BLaER1 treated with 17β-estradiol and CSF1 and Interleukin-3, amounts not matched to agents 10 nM and 100 nM (cell line): ENCODE measurements at regions not wholly inside any gene's neighbourhood (a gene's known extent, or its start where the extent isn't known, plus 50 kb on each side); places are given as distances from the start of the nearest gene placed in this dataset.
"Not testable (repeated sequence)": the region's sequence is repeated elsewhere in the genome, so short reads cannot be mapped to it uniquely, and the experiment has no call there.

Experiments
- H3K27ac ChIP-seq, 11 experiments: shearing (Covaris generic); formaldehyde crosslinking; 2 replicates each; pipeline ENCODE4 v1.8.1; 2022
- H3K27me3 ChIP-seq, 11 experiments: shearing (Covaris generic); formaldehyde crosslinking; 2 replicates each; pipeline ENCODE4 v1.8.1; 2022
- H3K36me3 ChIP-seq, 11 experiments: shearing (Covaris generic); formaldehyde crosslinking; 2 replicates each; pipeline ENCODE4 v1.8.1; 2022
- H3K4me1 ChIP-seq, 10 experiments: shearing (Covaris generic); formaldehyde crosslinking; 2 replicates each; pipeline ENCODE4 v1.8.1; 2022
- H3K4me2 ChIP-seq, 11 experiments: shearing (Covaris generic); formaldehyde crosslinking; 2 replicates each; pipeline ENCODE4 v1.8.1; 2022
- H3K4me3 ChIP-seq, 10 experiments: shearing (Covaris generic); formaldehyde crosslinking; 2 replicates each; pipeline ENCODE4 v1.8.1; 2022
- H3K9ac ChIP-seq, 11 experiments: shearing (Covaris generic); formaldehyde crosslinking; 2 replicates each; pipeline ENCODE4 v1.8.1; 2022
- H3K9me3 ChIP-seq, 11 experiments: shearing (Covaris generic); formaldehyde crosslinking; replicated peaks in 1 of 11; 2 replicates each; pipeline ENCODE4 v1.8.1; 2022
- H4K20me1 ChIP-seq, 11 experiments: shearing (Covaris generic); formaldehyde crosslinking; 2 replicates each; pipeline ENCODE4 v1.8.1; 2022
- Cebpa-rat ChIP-seq, 11 experiments: shearing (Covaris generic); IDR thresholded peaks; 2 replicates each; pipeline ENCODE4 v1.8.1; 2022

DNA sequence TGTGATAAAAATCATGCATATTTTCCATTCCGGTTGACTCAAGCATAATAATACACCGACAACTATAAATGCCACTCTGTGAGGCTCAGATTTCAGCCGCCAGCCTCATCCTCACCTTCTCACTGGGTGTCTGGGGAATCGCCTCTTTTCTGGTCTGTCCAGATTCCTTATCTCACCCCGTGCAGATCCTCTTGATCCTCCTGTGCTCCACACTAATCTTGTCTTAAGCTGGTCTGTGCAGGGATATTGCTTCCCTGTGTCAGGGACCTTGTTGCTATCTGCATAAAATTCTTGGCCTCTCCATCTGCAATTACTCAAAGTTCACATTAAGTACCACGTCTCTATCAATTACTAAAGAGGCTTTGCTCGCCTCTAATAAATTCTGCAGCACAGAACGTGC lies 116.6 kb upstream of the SPACA7 start:
- Histone ChIP-seq H3K4me3 (no peak overlapping the region), H3K36me3 (no peaks in the 10 kb centered on the region), H4K20me1 (no peaks in the 10 kb centered on the region; a peak in 1 of 22 replicates), H3K27me3 (no peaks in the 10 kb centered on the region), H3K4me1 (no peaks in the 10 kb centered on the region), H3K9ac (no peak overlapping the region), H3K9me3 (no peaks in the 10 kb centered on the region), H3K27ac (no peak overlapping the region), H3K4me2 (no peak overlapping the region)
- TF ChIP-seq Cebpa-rat (IDR thresholded peaks at IDR 0.05), result no peak

DNA sequence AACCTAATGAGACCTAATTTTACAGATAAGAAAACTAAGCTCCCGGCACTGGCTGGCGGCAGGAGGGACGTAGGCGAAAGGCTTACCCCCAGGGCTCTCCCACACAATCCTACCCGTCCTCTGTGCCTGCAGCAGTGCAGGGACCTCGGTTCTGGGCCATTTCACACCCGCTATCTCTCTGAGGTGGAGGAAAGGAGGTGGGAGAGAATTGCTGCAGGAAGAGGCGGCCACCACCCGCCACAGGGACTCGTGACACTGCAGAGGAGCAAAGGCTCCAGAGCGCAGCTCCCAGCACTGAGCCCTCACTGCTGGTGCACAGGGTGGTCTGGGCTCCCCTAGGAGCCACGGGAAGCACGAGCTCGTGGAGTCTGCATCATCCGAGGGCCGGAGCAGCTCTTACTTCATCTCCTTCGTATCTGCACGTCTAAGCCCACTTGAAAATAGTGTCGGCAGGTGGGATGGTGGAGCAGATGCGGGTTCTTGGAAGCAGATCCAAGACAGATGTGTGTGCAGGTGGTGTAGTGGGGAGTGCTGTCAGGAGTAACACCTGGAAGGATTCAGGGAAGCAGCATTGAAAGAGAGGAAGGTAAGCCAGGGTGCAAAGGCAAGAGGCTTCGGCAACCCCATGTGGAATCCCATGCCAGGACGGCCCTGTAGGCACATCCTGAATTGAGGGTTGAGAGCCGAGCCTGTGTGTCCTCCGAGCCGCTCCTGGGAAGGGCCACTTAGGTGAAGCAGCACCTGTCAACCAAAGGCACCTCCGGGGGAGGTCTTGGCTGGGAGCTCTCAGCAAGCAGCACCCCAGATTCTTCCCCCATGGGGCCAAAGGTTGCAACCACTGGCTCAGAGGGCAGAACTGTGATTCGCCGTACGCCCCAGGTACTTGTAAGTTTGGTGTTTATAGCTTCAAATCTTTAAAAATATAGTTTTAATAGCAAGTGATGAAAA lies 115.8 kb upstream of the SPACA7 start:
- H3K9ac ChIP-seq, result no peak overlapping the region
- no peaks in the 10 kb centered on the region for H3K27me3 ChIP-seq
- no peak for TF ChIP-seq Cebpa-rat (IDR thresholded peaks at IDR 0.05)
- no peaks in the 10 kb centered on the region for H3K4me1 ChIP-seq
- no peak overlapping the region for H3K27ac ChIP-seq
- H3K36me3 ChIP-seq, result no peaks in the 10 kb centered on the region
- no peak overlapping the region for H3K4me2 ChIP-seq
- H3K4me3 ChIP-seq, result no peak overlapping the region
- no peaks in the 10 kb centered on the region; a peak in 1 of 22 replicates for H4K20me1 ChIP-seq
- no peaks in the 10 kb centered on the region for H3K9me3 ChIP-seq

DNA sequence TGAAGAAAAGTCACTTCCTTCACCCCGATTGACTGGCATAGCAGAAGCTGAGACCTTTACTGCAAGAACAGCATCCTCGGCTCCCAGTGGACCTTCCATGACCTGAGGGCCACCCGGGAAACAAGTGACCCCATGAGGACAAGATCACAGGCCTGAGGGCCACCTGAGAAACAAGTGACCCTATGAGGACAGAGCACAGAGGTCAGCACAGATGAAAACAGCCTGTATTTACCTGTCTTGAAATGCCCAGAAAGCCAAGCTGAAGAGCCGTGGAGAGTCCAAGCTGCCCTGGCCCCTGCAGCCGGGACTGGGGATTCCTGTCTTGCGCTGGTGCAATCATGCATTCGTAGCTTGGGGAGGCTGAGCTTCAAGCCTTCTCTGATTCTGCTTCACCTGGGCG lies 114.2 kb upstream of the SPACA7 start:
- Histone ChIP-seq H3K4me3 (no peak overlapping the region), H4K20me1 (no peaks in the 10 kb centered on the region; a peak in 1 of 22 replicates), H3K27ac (no peak overlapping the region), H3K36me3 (no peaks in the 10 kb centered on the region), H3K27me3 (no peaks in the 10 kb centered on the region), H3K4me2 (no peak overlapping the region), H3K4me1 (no peaks in the 10 kb centered on the region), H3K9ac (no peak overlapping the region), H3K9me3 (no peaks in the 10 kb centered on the region)
- no peak for TF ChIP-seq Cebpa-rat (IDR thresholded peaks at IDR 0.05)

DNA sequence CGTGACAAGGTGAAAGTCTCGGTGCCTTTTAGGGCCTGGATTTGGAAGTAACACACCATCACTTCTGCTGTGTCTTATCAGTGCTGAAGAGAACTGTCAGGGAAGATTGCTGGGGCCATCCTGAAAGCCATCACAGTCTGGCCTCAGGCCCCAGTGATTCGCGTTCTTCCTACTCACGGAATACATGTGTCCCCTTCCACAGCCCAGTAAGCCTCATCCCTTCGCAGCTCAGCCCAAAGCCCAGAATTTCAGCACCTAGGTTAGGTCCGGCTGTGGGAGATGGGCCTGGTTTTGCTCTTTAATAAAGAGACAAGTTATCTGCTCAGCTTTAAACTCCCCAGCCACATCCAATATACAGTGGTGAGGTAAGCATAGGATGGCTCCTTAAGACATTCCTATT lies 113.0 kb upstream of the SPACA7 start:
- Histone ChIP-seq H3K4me2 (no peak overlapping the region), H4K20me1 (no peaks in the 10 kb centered on the region; a peak in 1 of 22 replicates), H3K27me3 (no peaks in the 10 kb centered on the region), H3K4me3 (no peak overlapping the region), H3K9ac (no peak overlapping the region), H3K27ac (no peak overlapping the region), H3K9me3 (no peaks in the 10 kb centered on the region), H3K36me3 (no peaks in the 10 kb centered on the region), H3K4me1 (no peaks in the 10 kb centered on the region)
- no peak for TF ChIP-seq Cebpa-rat (IDR thresholded peaks at IDR 0.05)

DNA sequence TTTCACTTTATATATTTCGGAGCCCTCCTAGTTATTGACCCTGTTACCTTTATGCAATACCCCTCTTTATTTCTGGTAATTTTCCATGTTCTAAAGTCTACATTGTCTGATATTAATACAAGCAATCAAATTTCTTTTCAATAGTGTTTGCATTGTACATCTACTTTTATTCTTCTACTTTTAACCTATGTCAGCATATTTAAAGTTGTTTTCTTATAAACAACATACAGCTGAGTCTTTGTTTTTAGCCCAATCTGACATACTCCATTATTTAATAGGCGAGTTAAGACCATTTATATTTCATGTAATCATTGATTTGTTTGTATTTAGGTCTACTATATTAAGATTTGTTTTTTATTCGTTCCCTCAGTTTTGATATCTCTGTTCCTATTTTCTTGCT lies 108.5 kb upstream of the SPACA7 start:
- Histone ChIP-seq H3K4me2 (no peak overlapping the region), H3K4me1 (no peaks in the 10 kb centered on the region), H3K9me3 (no peaks in the 10 kb centered on the region), H3K9ac (no peak overlapping the region), H3K36me3 (no peaks in the 10 kb centered on the region), H4K20me1 (no peaks in the 10 kb centered on the region; a peak in 1 of 22 replicates), H3K4me3 (no peak overlapping the region), H3K27ac (no peak overlapping the region), H3K27me3 (no peaks in the 10 kb centered on the region)
- TF ChIP-seq Cebpa-rat (IDR thresholded peaks at IDR 0.05), result no peak

DNA sequence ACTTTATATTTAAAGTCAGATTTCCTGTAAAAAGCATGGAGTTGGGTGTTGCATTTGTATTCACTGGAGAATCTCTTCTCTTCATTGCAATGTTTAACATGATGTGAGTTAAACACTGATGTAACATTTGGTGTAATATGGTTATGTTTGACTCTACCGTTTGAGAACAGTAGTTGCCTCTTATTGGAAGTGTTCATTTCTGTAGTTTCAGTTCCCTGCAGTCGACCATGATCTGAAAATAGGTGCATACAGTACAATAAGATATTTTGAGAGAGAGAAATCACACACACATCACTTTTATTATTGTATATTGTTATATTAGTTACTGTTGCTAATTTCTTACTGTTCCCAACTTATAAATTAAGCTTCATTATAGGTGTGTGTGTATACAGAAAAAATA lies 105.2 kb upstream of the SPACA7 start:
- H4K20me1 ChIP-seq, result no peaks in the 10 kb centered on the region; a peak in 1 of 22 replicates
- TF ChIP-seq Cebpa-rat (IDR thresholded peaks at IDR 0.05), result no peak
- no peak overlapping the region for H3K9ac ChIP-seq
- H3K4me3 ChIP-seq, result no peak overlapping the region
- H3K36me3 ChIP-seq, result no peaks in the 10 kb centered on the region
- H3K4me2 ChIP-seq, result no peak overlapping the region
- no peaks in the 10 kb centered on the region for H3K4me1 ChIP-seq
- no peaks in the 10 kb centered on the region for H3K27me3 ChIP-seq
- H3K27ac ChIP-seq, result no peak overlapping the region
- H3K9me3 ChIP-seq, result no peaks in the 10 kb centered on the region

DNA sequence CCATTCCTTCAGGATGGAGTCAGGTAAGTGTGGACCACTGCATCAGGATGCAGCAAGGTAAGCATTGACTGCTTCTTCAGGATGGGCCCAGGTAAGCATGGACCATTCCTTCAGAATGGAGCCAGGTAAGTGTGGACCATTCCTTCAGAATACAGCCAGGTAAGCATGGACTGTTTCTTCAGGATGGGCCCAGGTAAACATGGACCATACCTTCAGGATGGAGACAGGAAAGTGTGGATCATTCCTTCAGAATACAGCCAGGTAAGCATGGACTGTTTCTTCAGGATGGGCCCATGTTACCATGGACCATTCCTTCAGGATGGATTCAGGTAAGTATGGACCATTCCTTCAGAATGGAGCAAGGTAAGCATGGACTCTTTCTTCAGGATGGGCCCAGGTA lies 89.4 kb upstream of the SPACA7 start:
- not testable (repeated sequence) for H3K27ac ChIP-seq, H3K9ac ChIP-seq, H3K4me1 ChIP-seq, H3K27me3 ChIP-seq, H3K36me3 ChIP-seq, H3K4me3 ChIP-seq, H4K20me1 ChIP-seq, H3K4me2 ChIP-seq
- peaks cover 0 to 12% (median 6%) of the 10 kb centered on the region in 11 experiments; a peak in 14 of 22 replicates for H3K9me3 ChIP-seq

DNA sequence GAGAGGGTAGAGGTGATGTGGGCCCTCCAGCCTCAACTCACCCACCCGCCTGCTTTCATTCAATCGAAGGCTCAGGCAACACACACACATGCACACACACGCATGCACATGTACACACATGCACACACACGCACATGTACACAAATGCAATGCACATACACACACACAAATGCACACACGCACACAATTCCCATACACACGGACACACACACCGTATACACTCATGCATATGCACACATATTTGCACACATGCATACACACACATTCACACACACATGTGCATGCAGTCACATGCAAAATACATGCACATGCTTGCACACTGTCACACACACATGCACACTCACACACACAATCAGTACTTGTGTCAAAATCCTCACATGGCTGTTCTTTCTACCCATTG lies 55.9 kb upstream of the SPACA7 start:
- Histone ChIP-seq H3K9ac (no peak overlapping the region), H3K36me3 (no peaks in the 10 kb centered on the region)
- no peak for TF ChIP-seq Cebpa-rat (IDR thresholded peaks at IDR 0.05)

DNA sequence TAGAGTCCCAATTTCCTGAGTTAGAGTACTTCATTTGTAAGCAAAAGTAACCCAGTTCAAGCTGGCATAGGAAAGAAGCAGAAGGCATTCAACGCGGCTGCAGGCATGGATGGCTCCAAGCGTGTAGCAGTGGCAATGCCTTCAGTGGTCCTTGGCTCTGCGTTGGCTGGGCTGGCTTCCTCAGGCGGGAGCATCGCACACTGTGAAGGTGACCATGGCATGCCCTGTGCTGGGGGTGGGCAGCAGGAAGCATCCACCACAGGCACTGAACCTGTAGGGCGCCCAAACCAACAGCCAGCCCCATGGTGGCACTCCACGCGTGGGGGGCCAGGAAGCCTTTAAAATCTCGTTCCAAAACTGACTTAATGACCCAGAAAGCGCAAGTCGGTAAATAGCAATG lies 53.6 kb upstream of the SPACA7 start:
- H3K27me3 ChIP-seq, result no peaks in the 10 kb centered on the region
- peaks cover 0 to 7% (median 5%) of the 10 kb centered on the region in 11 experiments; a peak in 10 of 22 replicates for H3K9me3 ChIP-seq
- H3K4me3 ChIP-seq, result no peak overlapping the region
- peaks cover 0 to 5% (median 0%) of the 10 kb centered on the region in 11 experiments; a peak in 2 of 22 replicates for H4K20me1 ChIP-seq
- no peaks in the 10 kb centered on the region for H3K36me3 ChIP-seq
- no peak overlapping the region for H3K9ac ChIP-seq
- H3K4me2 ChIP-seq, result no peak overlapping the region
- H3K4me1 ChIP-seq, result peaks cover 0 to 12% (median 7%) of the 10 kb centered on the region in 10 experiments; a peak in 7 of 20 replicates
- no peak overlapping the region for H3K27ac ChIP-seq
- no peak for TF ChIP-seq Cebpa-rat (IDR thresholded peaks at IDR 0.05)

More for the DNA sequence above, 55.9 kb upstream of the SPACA7 start:
- Histone ChIP-seq H3K4me3 (no peak overlapping the region), H3K9me3 (peaks cover 5 to 28% (median 20%) of the 10 kb centered on the region in 11 experiments; a peak in 17 of 22 replicates), H3K27me3 (no peaks in the 10 kb centered on the region), H4K20me1 (no peaks in the 10 kb centered on the region), H3K27ac (no peak overlapping the region), H3K4me1 (no peaks in the 10 kb centered on the region), H3K4me2 (no peak overlapping the region)

DNA sequence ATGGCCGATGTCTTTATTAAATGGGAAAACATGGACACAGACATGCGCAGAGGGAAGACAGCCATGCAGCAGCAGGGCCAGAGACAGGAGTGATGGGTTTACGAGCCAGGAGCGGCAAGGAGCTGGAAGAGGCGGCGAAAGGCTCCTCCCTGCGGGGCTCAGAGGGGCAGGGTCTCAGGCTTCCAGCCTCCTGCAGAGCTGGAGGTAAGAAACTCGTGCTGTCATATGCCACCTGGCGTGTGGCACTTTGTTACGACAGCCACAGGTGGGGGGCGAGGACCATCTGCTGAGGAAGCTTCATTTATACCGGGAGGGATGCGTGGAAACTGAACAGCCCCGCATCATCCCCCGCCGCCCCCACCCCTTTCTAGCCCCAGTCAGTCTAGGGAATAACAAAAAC lies 52.0 kb upstream of the SPACA7 start:
- H3K36me3 ChIP-seq, result no peaks in the 10 kb centered on the region
- H3K4me3 ChIP-seq, result no peak overlapping the region
- peaks cover 0 to 12% (median 7%) of the 10 kb centered on the region in 10 experiments; a peak in 7 of 20 replicates for H3K4me1 ChIP-seq
- H3K27ac ChIP-seq, result no peak overlapping the region
- H3K4me2 ChIP-seq, result no peak overlapping the region
- H3K9me3 ChIP-seq, result no peaks in the 10 kb centered on the region
- H3K27me3 ChIP-seq, result no peaks in the 10 kb centered on the region
- no peak overlapping the region for H3K9ac ChIP-seq
- no peak for TF ChIP-seq Cebpa-rat (IDR thresholded peaks at IDR 0.05)
- H4K20me1 ChIP-seq, result peaks cover 0 to 5% (median 0%) of the 10 kb centered on the region in 11 experiments; a peak in 2 of 22 replicates
